Stimulated activated CD4-positive, alpha-beta T cell treated with anti-CD3 and anti-CD28 coated beads, Interleukin-12 subunit alpha, Interleukin-12 subunit beta, amount 100 ng/mL, for 24 hours (primary cell): ENCODE measurements at regions not wholly inside any gene's neighbourhood (a gene's known extent, or its start where the extent isn't known, plus 50 kb on each side); places are given as distances from the start of the nearest gene placed in this dataset.
"Not testable (repeated sequence)": the region's sequence is repeated elsewhere in the genome, so short reads cannot be mapped to it uniquely, and the experiment has no call there.

Experiments
- DNase-seq, 2 experiments: peaks; one replicate each; pipeline ENCODE4 v3.0.0-alpha.2; 2020; ENCODE audit warnings: low read depth in 2 of 2

DNA sequence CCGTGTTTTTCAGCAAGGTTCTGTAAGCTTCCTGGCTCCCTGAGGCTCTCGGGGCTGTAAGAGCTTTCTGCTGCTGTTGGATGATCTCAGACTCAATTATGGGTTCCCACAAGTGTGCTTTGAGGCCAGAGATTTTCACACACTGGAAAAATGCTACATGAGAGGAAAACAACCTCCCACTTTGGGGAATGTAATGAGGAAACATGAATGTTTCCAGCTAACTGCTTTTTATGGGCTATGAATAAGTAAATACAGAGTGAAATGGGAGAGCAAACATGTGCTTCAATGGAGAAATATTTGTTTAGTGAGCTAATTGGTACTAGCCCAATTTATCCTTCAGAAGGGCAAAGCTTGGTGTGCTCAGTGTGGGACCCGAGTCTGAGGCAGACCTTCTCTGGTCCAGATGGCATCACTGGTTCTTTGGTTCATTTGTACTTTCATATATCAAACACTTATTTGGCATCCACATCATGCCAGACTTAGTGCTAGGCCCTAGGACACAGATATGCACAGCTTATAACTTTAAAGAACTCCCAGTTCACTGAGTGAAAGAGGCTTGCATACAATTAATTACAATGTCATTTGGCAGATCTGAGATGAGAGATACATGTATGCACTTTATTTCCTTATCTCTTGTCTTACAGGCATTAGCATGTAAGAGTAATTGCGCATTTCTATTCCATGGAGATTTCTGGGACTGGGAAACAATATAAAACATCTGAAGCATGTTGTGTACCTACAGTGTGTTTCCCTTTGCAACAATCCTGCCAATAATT is 248.8 kb downstream of the RDH14 start:
- no peak for DNase-seq

- no peak for DNase-seq
Measured at GRCh38 chr2:18309627-18310026, 250.8 kb downstream of the RDH14 start.

- no peak for DNase-seq
Measured at GRCh38 chr2:18309188-18309587, 251.3 kb downstream of the RDH14 start.

GRCh38 chr2:18304849-18305248 is 255.6 kb downstream of the RDH14 start:
- no peak for DNase-seq

GRCh38 chr2:18301421-18302139 is 258.9 kb downstream of the RDH14 start:
- no peak for DNase-seq

GRCh38 chr2:18299423-18300212 is 260.8 kb downstream of the RDH14 start:
- DNase-seq, result no peak

DNA sequence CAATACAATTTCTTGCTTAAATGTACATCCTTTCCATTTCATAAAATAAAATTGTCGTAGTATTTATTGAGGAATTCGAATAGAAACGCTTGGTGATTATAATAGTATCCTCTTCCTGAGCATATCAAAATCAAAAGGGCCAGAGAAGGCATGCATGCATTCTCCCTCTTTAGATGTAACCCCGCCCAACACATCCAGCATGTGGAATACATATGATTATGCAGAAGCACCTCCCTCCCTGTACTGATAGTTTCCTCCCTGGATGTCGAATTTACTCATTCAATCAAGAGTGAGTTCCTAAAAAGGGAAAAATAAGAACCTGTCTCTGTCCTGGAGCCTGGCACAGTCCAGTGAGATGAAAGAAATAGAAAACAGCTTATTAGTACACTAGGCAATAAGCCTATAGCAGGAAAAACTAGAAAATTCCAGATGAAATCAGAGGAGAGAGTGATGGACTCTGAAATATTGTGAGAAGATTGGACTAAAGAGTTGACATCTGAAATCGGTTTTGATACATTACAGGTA is 262.9 kb downstream of the RDH14 start:
- no peak for DNase-seq

DNA sequence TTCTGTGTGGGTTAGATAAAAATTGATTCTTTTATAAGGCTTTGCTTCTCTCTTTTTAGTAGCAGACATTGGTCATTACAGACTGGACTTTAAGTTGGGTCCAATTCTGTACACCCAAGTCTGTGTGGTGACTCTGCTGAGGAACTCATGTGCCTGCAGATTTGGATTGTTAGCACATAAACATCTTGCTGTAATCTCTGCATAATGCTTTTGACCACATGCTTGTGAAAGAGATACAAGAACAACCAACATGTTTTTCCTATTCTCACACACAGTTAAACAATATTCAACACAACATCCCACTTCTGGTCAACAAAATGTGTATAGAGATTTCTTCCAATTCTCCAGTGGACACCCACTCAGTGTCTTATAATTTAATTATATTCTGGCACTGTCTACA is 270.1 kb downstream of the RDH14 start:
- DNase-seq, result no peak

- no peak for DNase-seq
Measured at GRCh38 chr2:18286897-18287296, 273.6 kb downstream of the RDH14 start.

GRCh38 chr2:18284331-18284730 is 276.1 kb downstream of the RDH14 start:
- no peak for DNase-seq

- no peak for DNase-seq
Measured at GRCh38 chr2:18282026-18282425, 278.4 kb downstream of the RDH14 start.

- DNase-seq, result no peak
Measured at GRCh38 chr2:18276583-18277075, 283.8 kb downstream of the RDH14 start.

GRCh38 chr2:18273205-18273604 is 287.2 kb downstream of the RDH14 start:
- DNase-seq, result no peak

DNA sequence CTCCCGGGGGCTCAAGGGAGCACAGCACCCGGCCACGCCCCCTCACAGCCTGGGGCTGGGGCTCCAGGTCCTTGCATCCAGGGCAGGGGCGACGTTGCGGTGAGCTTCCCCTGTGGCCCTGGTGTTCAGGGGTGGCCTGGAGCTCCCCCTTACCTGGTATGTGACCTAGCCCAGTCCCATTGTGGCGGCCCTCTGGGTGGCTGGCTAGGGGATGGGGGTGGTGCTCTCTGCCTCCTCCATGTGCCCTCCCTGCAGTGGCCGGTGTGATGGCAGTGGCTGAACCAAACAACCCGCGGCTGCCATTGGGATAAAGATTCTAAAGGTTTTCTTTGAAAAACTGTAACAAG is 288.3 kb downstream of the RDH14 start:
- no peak for DNase-seq

- no peak for DNase-seq
Measured at GRCh38 chr2:18271370-18272147, 288.9 kb downstream of the RDH14 start.

DNA sequence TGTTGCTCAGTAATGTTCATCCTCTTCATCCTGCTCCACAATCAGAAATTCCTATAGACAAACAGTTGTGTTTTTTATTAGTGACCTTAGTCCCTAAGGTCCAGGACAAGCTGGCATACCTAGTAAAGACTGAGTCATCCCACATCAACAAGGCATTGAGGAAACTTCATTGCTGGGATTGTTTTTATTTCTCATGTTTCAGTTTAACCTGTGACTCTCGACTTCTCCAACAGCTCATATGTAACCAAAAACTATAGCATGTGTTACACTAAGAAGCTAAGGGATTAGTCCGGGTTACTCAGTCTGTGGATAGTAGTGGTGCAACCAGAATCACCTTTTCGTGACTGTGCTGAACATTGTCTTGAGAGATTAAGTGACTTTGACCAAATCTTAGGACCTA is 292.1 kb downstream of the RDH14 start:
- DNase-seq, result no peak

DNA sequence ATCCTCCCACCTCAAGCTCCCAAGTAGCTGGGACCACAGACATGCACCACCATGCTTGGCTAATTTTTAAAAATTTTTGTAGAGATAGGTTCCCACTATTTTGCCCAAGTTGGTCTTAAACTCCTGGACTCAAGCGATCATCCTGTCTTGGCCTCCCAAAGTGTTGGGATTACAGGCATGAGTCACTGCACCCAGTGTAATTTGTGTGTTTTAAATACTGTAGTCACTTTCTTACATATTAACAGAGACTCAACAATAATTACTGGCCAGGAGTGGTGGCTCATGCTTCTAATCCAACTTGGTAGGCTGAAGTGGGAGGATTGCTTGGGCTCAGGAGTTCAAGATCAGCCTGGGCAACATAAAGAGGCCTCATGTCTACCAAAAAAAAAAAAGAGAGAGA is 293.0 kb downstream of the RDH14 start:
- DNase-seq, result no peak

- DNase-seq, result not testable (repeated sequence)
Measured at GRCh38 chr2:18266699-18267098, 293.8 kb downstream of the RDH14 start.

- DNase-seq, result no peak
Measured at GRCh38 chr2:18265614-18266586, 294.6 kb downstream of the RDH14 start.

DNA sequence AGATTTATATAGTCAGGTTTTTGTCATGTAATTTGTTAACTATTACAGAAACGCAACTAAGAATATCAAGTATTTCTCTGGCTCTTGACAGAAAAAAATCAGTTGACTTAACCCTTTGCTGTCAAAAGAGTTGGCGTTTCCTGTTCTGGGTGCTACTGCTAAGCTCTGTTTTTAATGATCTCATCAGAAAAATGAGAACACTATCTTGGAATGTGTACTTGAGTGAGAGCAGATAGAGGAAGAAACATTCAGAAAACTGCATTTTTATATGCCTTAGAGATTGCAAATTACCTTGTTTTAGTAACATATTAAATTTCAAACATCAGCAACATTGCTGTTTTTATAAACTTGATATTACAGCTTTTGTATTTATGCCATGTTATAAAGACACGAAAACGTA is 297.9 kb downstream of the RDH14 start:
- DNase-seq, result no peak
